Renal cortical epithelial cell (primary cell): ENCODE measurements at regions not wholly inside any gene's neighbourhood (a gene's known extent, or its start where the extent isn't known, plus 50 kb on each side); places are given as distances from the start of the nearest gene placed in this dataset.
"Not testable (repeated sequence)": the region's sequence is repeated elsewhere in the genome, so short reads cannot be mapped to it uniquely, and the experiment has no call there.

Experiments
- DNase-seq: peaks from one replicate; pipeline ENCODE4 v3.0.0-alpha.2; 2011; ENCODE audit warnings: low read depth

GRCh38 chr14:100419856-100420255 is 96.7 kb downstream of the SLC25A47 start:
- no peak for DNase-seq

DNA sequence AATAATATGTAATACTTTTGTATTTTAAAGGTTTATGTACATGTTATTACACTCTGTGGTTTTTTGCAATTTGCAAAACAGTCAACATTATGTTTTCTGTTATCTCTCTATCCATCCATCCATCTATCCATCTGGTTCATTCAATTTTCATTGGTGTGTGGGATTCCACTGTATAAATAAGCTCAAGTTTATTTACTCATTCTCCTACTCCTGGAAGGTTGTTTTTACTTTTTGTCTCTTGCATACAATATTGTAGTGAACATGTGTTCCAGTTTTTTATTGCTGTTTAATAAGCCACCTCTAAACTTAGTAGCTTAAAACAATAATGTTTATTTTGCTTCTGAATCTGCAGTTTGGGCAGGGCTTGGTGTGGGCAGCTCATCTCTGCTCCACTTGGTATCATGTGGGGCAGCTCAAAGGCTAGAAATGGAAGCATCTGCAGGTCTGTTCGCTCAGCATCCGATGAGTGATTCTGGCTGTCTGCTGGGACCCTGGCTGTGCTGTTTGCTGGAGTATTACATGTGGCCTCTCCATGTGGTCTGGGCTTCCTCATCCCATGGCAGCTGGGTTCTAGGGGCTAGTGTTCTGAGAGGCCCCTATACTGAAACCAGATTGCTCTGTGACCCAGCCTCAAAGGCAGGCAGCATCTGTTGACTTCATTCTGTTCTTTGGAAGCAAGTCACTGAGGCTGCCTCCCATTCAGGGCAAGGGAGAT is 98.8 kb downstream of the SLC25A47 start:
- DNase-seq: no peak

- DNase-seq: no peak
Measured at GRCh38 chr14:100422556-100423316, 99.6 kb downstream of the SLC25A47 start.

DNA sequence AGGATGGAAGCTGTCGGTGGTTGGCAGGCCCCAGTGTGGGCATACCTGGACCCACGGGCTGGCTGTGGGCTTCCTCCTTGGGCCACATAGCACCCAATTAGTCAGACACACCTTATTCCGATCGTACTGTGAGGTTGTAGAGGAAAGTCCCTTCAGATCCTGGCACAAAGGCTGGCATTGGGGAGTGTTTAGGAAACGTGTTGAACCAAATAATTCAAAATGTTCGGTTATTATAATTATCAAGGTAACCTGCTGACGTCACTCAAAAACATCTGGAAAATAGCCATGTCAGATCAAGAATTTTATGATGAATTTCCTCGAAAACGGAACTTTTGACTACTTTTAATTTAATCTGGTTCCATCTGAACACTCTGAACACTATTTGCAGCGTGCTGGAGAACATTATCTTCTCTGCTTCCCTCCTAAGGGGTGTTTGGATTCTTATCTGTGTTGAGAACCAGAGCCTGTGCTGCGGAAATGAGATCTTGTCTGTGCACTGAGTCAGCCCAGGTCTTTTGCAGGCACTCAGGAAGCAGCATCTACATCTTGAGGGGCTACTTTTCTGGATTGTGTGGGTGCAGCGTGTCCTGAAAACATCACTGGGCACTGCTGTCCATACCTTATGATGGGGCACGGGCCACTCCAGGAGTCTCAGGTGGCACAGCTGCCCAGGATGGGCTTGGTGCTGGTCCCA is 100.3 kb downstream of the SLC25A47 start:
- no peak for DNase-seq

GRCh38 chr14:100424504-100425428 is 101.6 kb downstream of the SLC25A47 start:
- no peak for DNase-seq

DNA sequence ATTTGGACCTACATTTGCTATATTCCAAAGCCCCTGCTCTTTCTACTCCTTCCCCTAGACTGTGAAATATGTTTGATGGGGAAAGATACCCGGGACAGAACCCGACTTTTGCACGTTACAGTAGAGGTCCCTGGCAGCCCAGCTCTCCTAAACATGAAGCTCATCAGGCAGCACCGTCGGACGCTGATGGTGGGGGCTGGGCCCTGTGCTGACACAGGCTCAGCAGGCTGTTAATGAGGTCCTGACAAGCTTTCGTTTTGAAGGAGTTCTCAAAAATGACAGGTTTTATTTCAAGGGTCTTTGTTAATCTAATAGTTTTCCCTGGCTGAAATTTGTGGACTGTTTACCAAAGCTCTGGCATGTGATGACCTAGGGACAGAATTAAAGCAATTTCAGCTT is 102.3 kb downstream of the SLC25A47 start:
- DNase-seq: no peak

GRCh38 chr14:100426314-100426713 is 103.2 kb downstream of the SLC25A47 start:
- DNase-seq: no peak

DNA sequence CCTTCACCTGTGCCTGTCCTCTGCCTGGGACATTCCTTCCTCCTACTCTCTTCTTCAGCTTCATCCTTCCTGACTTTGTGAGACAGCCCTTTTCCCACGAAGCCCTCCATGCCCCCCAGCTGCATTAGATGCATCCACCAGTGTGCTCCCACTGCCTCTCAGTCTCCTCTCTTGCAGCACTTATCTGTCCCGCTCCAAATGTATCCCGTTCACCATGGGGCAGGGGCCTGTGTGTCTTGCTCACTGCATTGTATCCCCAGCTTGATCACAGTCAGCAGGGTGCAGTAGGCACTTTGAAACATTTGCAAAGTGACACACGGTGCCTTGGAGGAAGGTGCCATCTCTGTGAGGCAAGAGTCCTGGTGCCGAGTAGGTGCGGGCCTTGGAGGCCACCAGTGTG is 104.0 kb downstream of the SLC25A47 start:
- DNase-seq: no peak

GRCh38 chr14:100428727-100429126 is 105.6 kb downstream of the SLC25A47 start:
- DNase-seq: no peak

DNA sequence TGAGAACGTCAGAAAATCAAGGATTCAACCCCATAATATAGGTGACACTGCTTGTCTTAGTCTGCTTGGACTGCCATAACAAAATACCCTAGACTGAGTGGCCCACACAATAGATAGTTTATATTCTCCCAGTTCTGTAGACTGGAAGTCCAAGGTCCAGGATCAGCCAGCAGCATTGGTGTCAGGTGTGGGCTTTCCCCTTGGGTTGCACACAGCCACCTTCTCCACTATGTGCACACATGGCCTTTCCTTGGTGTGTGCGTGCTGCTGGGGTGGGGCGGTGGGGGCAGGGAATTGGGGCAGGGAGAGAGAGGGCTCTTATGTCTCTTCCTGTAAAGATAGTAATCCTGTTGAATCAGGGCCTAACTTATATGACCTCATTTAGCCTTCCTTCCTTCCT is 106.4 kb downstream of the SLC25A47 start:
- no peak for DNase-seq

DNA sequence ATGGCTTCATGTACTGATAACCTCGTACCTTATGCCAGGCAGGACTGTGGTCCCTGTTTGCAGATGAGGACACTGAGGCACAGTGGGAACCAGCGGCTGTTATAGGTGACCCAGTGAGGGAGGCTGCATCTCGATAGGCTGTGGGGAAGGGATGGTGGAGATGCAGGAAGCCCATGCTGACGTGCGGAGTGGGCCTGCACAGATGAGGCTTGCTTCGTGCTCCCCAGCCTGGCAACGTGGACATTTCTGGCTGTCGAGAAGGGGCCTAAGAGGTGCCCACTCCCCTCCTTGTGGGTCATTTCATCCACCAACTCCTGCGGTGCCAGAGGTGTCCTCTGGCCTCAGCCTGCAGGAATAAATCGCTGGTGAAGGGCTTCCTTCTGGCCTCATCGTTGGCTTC is 107.4 kb downstream of the SLC25A47 start:
- DNase-seq: no peak

- not testable (repeated sequence) for DNase-seq
Measured at GRCh38 chr14:100431461-100431860, 108.3 kb downstream of the SLC25A47 start.

DNA sequence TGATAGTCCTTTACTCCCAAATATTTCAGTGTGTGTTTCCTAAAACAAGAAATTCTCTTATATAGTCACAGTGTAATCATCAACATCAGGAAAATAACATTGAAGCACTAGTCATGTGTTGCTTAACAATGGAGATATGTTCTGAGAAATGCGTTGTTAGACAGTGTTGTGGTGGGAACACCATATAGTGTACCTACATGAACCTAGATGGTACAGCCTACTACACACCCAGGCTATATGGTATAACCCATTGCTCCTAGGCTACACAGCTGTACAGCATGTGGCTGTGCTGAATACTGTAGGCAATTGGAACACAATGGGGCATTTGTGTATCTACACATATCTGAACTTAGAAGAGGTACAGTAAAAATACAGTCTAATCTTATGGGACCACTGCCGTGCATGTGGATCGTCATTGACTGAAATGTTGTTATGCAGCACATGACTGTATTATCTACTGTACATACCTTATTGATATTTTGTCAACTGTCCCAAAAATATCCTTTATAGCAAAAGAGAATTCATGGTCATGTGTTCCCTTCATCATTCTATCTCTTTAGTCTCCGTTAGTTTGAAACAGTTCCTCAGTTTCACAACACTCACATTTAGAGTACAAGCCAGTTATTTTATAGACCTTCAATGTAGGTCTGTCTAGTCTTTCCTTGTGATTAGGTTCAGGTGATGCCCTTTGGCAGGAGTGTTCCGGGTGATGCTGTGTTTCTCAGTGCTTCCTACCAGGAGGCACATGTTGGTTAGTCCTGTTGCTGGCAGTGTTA is 109.7 kb downstream of the SLC25A47 start:
- no peak for DNase-seq

DNA sequence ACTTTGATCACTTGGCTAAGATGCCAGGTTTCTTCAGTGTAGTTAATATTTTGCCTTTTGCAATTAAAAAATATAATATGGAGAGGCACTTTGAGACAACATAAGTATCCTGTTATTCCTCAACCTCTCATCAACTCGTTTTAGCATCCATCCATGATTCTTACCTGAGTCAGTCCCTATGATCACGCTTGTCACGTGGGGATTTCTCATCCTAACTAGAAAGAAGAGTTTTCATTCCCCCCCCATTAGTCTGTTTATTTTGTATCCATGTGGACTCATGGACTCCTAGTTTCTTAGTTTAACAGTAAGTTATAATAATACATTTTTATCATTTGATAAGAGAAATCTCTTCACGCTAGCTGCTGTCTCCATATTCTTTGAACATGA is 110.3 kb downstream of the SLC25A47 start:
- DNase-seq: no peak

DNA sequence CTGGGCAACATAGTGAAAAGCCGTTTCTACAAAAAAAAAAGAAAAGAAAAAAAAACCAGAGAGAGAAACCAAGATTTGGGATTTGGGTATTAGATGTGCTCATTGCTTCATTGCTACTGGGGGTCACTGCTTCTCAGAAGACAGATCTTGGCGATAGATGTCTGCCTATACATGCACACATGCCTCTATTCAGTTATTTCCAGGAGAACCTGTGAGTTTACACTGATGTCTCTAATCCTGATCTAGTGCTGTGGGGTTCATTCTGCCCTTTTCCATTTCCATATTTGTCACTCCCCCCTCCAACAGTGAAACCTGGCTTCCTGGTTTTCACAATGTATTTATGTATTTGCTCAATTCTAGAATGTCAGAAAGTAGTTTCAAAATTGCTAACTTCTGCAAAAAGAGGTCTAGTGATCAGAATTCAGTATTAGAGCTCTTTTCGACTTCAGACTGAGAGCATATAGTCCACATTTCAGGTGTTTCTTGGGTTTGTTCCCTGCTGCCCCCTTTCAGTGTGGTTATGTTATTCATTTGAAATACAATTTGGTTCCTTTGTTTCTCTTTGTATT is 111.0 kb downstream of the SLC25A47 start:
- no peak for DNase-seq

- DNase-seq: no peak
Measured at GRCh38 chr14:100434911-100435438, 111.8 kb downstream of the SLC25A47 start.

GRCh38 chr14:100435459-100435858 is 112.3 kb downstream of the SLC25A47 start:
- no peak for DNase-seq

DNA sequence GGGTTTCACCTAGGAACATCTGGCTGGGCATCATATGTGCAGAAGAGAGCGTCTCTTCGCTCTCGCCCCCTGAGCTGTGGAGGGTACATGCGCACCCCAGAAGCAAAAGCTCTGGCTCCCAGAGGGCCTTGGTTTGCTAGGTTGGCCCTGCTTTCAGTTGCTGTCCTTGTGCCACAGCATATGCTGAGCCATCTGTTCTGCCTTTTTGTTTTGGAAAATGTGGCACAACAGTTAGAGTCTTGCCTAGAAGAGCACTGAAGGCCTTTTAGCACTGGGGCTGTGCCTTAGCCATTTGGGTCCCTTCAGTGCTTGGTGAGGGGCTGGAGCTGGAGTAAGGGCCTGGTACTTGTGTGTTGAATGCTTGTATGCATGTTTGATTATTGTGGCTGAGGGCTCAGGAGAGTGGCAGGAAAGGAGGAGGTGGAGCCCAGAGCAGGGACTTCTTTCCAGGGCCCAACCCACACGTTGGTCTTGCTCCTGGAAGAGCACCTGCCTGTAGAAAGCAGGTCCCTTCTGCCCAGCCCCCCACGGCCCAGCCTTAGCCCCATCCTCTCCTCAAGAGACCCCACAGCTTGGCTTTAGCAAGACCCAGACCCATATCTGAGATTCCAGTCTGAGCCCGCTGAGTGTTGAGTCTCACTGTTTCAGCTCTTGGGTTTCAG is 113.7 kb downstream of the SLC25A47 start:
- no peak for DNase-seq

- DNase-seq: peak; percentile 38
Measured at GRCh38 chr14:100438271-100438670, 115.1 kb downstream of the SLC25A47 start.
